DND-41 (cell line): ENCODE measurements at regions not wholly inside any gene's neighbourhood (a gene's known extent, or its start where the extent isn't known, plus 50 kb on each side); places are given as distances from the start of the nearest gene placed in this dataset.

Experiments used
- ATAC-seq: fragments of 200-7000 bp; cut with Tn5 transposase; 3 replicates; pipeline ENCODE4 v1.9.1; 2021; ENCODE audit warnings: low read depth; ENCODE audit not compliant: insufficient read depth
- DNase-seq: peaks from one replicate; pipeline ENCODE4 v3.0.0-alpha.2; 2020
- H2AFZ ChIP-seq: 2 replicates; pipeline ENCODE4 v1.6.0; 2012; ENCODE audit warnings: low read depth, low read length
- H3K27ac ChIP-seq: 2 replicates; pipeline ENCODE4 v1.5.1; 2012; ENCODE audit warnings: low read length, inconsistent platforms
- H3K27me3 ChIP-seq: fragments of 200-600 bp; sonication (generic); 2 replicates; pipeline ENCODE4 v1.6.0; 2012; ENCODE audit warnings: low read length, mild to moderate bottlenecking, inconsistent platforms; ENCODE audit not compliant: insufficient read depth, poor library complexity
- H3K36me3 ChIP-seq: 2 replicates; pipeline ENCODE4 v1.5.1; 2012; ENCODE audit warnings: low read length, inconsistent platforms; ENCODE audit not compliant: insufficient read depth
- H3K4me1 ChIP-seq: 2 replicates; pipeline ENCODE4 v1.5.1; 2012; ENCODE audit warnings: mild to moderate bottlenecking, low read length; ENCODE audit not compliant: insufficient read depth
- H3K4me2 ChIP-seq: 2 replicates; pipeline ENCODE4 v1.6.0; 2012; ENCODE audit warnings: mild to moderate bottlenecking, moderate library complexity, low read length, inconsistent platforms; ENCODE audit not compliant: insufficient read depth
- H3K4me3 ChIP-seq, 2 experiments: fragments of 200-600 bp in 1 of 2; shearing (Covaris generic) in 1 of 2; 2 replicates each; pipeline ENCODE4 v1.5.1; 2012 to 2016; ENCODE audit warnings: inconsistent platforms in 2 of 2, low read length in 2 of 2, mild to moderate bottlenecking in 2 of 2, low read depth in 1 of 2, moderate library complexity in 1 of 2
- H3K79me2 ChIP-seq: 2 replicates; pipeline ENCODE4 v1.6.0; 2012; ENCODE audit warnings: low read length, inconsistent platforms; ENCODE audit not compliant: insufficient read depth
- H3K9ac ChIP-seq: 2 replicates; pipeline ENCODE4 v1.6.0; 2012; ENCODE audit warnings: low read depth, mild to moderate bottlenecking, inconsistent platforms, low read length, moderate library complexity
- H3K9me3 ChIP-seq: 2 replicates; pipeline ENCODE4 v1.5.1; 2012; ENCODE audit warnings: low read length, moderate library complexity, mild to moderate bottlenecking, inconsistent platforms; ENCODE audit not compliant: insufficient read depth, severe bottlenecking
- H4K20me1 ChIP-seq: 2 replicates; pipeline ENCODE4 v1.6.0; 2012; ENCODE audit warnings: low read length; ENCODE audit not compliant: insufficient read depth
- EZH2 ChIP-seq: IDR thresholded peaks from 3 replicates; pipeline ENCODE4 v1.6.1; 2012; ENCODE audit warnings: borderline replicate concordance, low read depth, mild to moderate bottlenecking, moderate library complexity, low read length, inconsistent platforms; ENCODE audit not compliant: severe bottlenecking
- TF ChIP-seq, protein P1 (sequence below): IDR thresholded peaks from 2 replicates; pipeline ENCODE4 v1.5.1; 2012; ENCODE audit warnings: borderline replicate concordance, low read length, moderate library complexity, mild to moderate bottlenecking; ENCODE audit not compliant: poor library complexity, severe bottlenecking; ENCODE audit errors: extremely low read depth

DNA sequence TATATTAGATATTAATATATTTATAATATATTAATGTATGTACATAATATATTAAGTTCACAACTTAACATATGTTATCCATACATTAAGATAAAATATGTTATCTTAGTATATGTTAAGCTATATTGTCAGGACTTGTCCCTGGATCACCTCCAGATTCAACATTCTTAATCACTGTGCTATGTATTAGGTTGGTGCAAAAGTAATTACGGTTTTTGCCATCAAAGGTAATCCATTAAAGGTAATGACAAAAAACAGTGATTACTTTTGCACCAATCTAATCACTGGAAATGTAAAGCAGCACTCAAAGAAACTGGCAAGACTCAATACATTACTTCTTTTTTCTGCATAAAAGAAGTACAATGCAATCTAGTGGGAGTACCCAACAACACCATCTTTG is 1099.0 kb upstream of the SLC39A10 start:
- Histone ChIP-seq H3K9ac (no peak overlapping the region), H3K4me1 (no peaks in the 10 kb centered on the region), H3K4me2 (no peak overlapping the region), H3K27me3 (no peaks in the 10 kb centered on the region), H3K9me3 (peaks cover 8% of the 10 kb centered on the region), H2AFZ (no peak overlapping the region), H3K36me3 (no peaks in the 10 kb centered on the region), H3K79me2 (no peaks in the 10 kb centered on the region), H3K4me3 (no peak overlapping the region), H3K27ac (no peak overlapping the region), H4K20me1 (no peaks in the 10 kb centered on the region)
- ATAC-seq, result no peak
- TF ChIP-seq, protein P1, sequence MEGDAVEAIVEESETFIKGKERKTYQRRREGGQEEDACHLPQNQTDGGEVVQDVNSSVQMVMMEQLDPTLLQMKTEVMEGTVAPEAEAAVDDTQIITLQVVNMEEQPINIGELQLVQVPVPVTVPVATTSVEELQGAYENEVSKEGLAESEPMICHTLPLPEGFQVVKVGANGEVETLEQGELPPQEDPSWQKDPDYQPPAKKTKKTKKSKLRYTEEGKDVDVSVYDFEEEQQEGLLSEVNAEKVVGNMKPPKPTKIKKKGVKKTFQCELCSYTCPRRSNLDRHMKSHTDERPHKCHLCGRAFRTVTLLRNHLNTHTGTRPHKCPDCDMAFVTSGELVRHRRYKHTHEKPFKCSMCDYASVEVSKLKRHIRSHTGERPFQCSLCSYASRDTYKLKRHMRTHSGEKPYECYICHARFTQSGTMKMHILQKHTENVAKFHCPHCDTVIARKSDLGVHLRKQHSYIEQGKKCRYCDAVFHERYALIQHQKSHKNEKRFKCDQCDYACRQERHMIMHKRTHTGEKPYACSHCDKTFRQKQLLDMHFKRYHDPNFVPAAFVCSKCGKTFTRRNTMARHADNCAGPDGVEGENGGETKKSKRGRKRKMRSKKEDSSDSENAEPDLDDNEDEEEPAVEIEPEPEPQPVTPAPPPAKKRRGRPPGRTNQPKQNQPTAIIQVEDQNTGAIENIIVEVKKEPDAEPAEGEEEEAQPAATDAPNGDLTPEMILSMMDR, result no peak
- no peak for TF ChIP-seq EZH2
- DNase-seq, result no peak

- H3K4me1 ChIP-seq, result no peaks in the 10 kb centered on the region
- H3K4me2 ChIP-seq, result no peak overlapping the region
- H4K20me1 ChIP-seq, result no peaks in the 10 kb centered on the region
- H3K79me2 ChIP-seq, result no peaks in the 10 kb centered on the region
- no peak overlapping the region for H2AFZ ChIP-seq
- H3K4me3 ChIP-seq, result no peak overlapping the region
- no peaks in the 10 kb centered on the region for H3K27me3 ChIP-seq
- no peaks in the 10 kb centered on the region for H3K36me3 ChIP-seq
- DNase-seq (no peak), ATAC-seq (no peak)
- no peak for TF ChIP-seq EZH2
- TF ChIP-seq, protein P1, result no peak
- H3K9ac ChIP-seq, result no peak overlapping the region
- H3K27ac ChIP-seq, result no peak overlapping the region
- H3K9me3 ChIP-seq, result peaks cover 8% of the 10 kb centered on the region
These were observed 1100.4 kb upstream of the SLC39A10 start for GRCh38 chr2:194556629-194557028.

DNA sequence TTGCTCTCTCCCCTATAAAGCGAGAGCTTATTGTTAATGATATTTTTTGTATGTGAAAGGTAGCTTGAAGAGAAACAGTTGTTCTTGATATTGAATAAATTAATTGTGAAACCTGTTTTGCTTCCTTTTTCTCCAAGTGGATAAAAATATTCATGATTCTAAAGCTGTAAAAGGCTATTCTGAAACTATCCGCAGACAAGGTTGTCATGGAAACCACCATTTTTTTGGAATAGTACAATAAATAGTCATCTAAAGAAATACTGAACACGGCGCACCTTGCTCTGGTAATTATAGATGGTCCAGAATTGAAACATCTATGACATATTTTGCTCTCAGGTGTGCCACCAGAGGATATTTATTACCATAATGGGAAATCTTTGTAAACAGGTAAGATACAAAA is 1103.0 kb upstream of the SLC39A10 start:
- H3K9ac ChIP-seq, result no peak overlapping the region

More for the DNA sequence above, 1103.0 kb upstream of the SLC39A10 start:
- Histone ChIP-seq H3K27me3 (no peaks in the 10 kb centered on the region), H3K79me2 (no peaks in the 10 kb centered on the region), H3K36me3 (no peaks in the 10 kb centered on the region), H3K4me2 (no peak overlapping the region), H4K20me1 (no peaks in the 10 kb centered on the region), H3K27ac (no peak overlapping the region), H2AFZ (no peak overlapping the region), H3K4me3 (no peak overlapping the region), H3K4me1 (no peaks in the 10 kb centered on the region), H3K9me3 (no peaks in the 10 kb centered on the region)
- ATAC-seq (no peak), DNase-seq (no peak)
- no peak for TF ChIP-seq EZH2
- TF ChIP-seq, protein P1, result no peak
